NCI-H2107 treated with DMSO at 0.1 percent for 48 hours (cell line): ENCODE measurements at regions not wholly inside any gene's neighbourhood (a gene's known extent, or its start where the extent isn't known, plus 50 kb on each side); places are given as distances from the start of the nearest gene placed in this dataset.

ENCODE experiments used
- DNase-seq: peaks from one replicate; lab custom pipeline; 2025; ENCODE audit not compliant: unreplicated experiment; lab: John Stamatoyannopoulos, UW

- DNase-seq = no peak
Measured at GRCh38 chr5:24747327-24747726, 102.5 kb upstream of the CDH10 start.

GRCh38 chr5:24742334-24742733, 97.6 kb upstream of the CDH10 start:
- no peak for DNase-seq

- DNase-seq = no peak
Measured at GRCh38 chr5:24737163-24737562, 92.4 kb upstream of the CDH10 start.

GRCh38 chr5:24735284-24735683, 90.5 kb upstream of the CDH10 start:
- DNase-seq = no peak

GRCh38 chr5:24732184-24732583, 87.4 kb upstream of the CDH10 start:
- DNase-seq = no peak

GRCh38 chr5:24720743-24721142, 76.0 kb upstream of the CDH10 start:
- DNase-seq = no peak

GRCh38 chr5:24714746-24715145, 70.0 kb upstream of the CDH10 start:
- DNase-seq = no peak

- DNase-seq = no peak
Measured at GRCh38 chr5:24712947-24713346, 68.2 kb upstream of the CDH10 start.

GRCh38 chr5:24712047-24712446, 67.3 kb upstream of the CDH10 start:
- no peak for DNase-seq

GRCh38 chr5:24703934-24704333, 59.2 kb upstream of the CDH10 start:
- DNase-seq = no peak
